Neuronal stem cell (in vitro differentiated cells): ENCODE measurements at regions not wholly inside any gene's neighbourhood (a gene's known extent, or its start where the extent isn't known, plus 50 kb on each side); places are given as distances from the start of the nearest gene placed in this dataset.

Source experiments
- DNase-seq: peaks from one replicate; pipeline ENCODE4 v3.0.0-alpha.2; 2013; ENCODE audit warnings: low spot score
- H2AFZ ChIP-seq: one replicate; pipeline ENCODE4 v1.6.1; 2013; ENCODE audit warnings: mild to moderate bottlenecking, low read length, inconsistent platforms
- H2AK5ac ChIP-seq: 2 replicates; pipeline ENCODE4 v1.6.1; 2013; ENCODE audit warnings: low read depth, mild to moderate bottlenecking, inconsistent platforms, low read length, moderate library complexity, mixed read lengths
- H2BK120ac ChIP-seq: 2 replicates; pipeline ENCODE4 v1.6.1; 2013; ENCODE audit warnings: low read depth, mild to moderate bottlenecking, inconsistent platforms, low read length, moderate library complexity, mixed read lengths
- H2BK12ac ChIP-seq: one replicate; pipeline ENCODE4 v1.6.1; 2013; ENCODE audit warnings: low read length, inconsistent platforms
- H2BK15ac ChIP-seq: 2 replicates; pipeline ENCODE4 v1.6.1; 2013; ENCODE audit warnings: mild to moderate bottlenecking, low read length, inconsistent platforms, mixed read lengths
- H2BK5ac ChIP-seq: one replicate; pipeline ENCODE4 v1.6.1; 2013; ENCODE audit warnings: inconsistent platforms, mild to moderate bottlenecking, low read length, moderate library complexity
- H3K14ac ChIP-seq: one replicate; pipeline ENCODE4 v1.6.1; 2013; ENCODE audit warnings: low read length, inconsistent platforms
- H3K18ac ChIP-seq: 2 replicates; pipeline ENCODE4 v1.6.1; 2013; ENCODE audit warnings: low read length, inconsistent platforms
- H3K23ac ChIP-seq: 2 replicates; pipeline ENCODE4 v1.6.1; 2013; ENCODE audit warnings: low read depth, mild to moderate bottlenecking, mixed read lengths, low read length, inconsistent platforms; ENCODE audit not compliant: poor library complexity
- H3K27ac ChIP-seq: replicated peaks from 3 replicates; pipeline ENCODE4 v1.5.1; 2013; ENCODE audit warnings: low read length, inconsistent platforms
- H3K27me3 ChIP-seq, 3 experiments: 2 replicates each; pipeline ENCODE4 v1.6.1; 2013; ENCODE audit warnings: low read length in 3 of 3, mild to moderate bottlenecking in 2 of 3, inconsistent platforms in 1 of 3, low read depth in 1 of 3, mixed read lengths in 1 of 3, moderate library complexity in 1 of 3; ENCODE audit not compliant: control insufficient read depth in 3 of 3, insufficient read depth in 3 of 3
- H3K36me3 ChIP-seq, 2 donors: replicated peaks in 1 of 2; 2 replicates each; pipeline ENCODE4 v1.6.1; 2013; ENCODE audit warnings: low read length in 2 of 2; ENCODE audit not compliant: control insufficient read depth in 2 of 2, insufficient read depth in 2 of 2
- H3K4ac ChIP-seq: 2 replicates; pipeline ENCODE4 v1.6.1; 2013; ENCODE audit warnings: inconsistent platforms, mild to moderate bottlenecking, low read length, moderate library complexity
- H3K4me1 ChIP-seq, 2 donors: 1 replicate in 1 of 2; 2 replicates in 1 of 2; pipeline ENCODE4 v1.6.1; 2013; ENCODE audit warnings: low read length in 2 of 2, low read depth in 1 of 2; ENCODE audit not compliant: control insufficient read depth in 2 of 2, insufficient read depth in 1 of 2
- H3K4me2 ChIP-seq: one replicate; pipeline ENCODE4 v1.6.1; 2013; ENCODE audit warnings: mild to moderate bottlenecking, low read length, inconsistent platforms; ENCODE audit not compliant: insufficient read depth, poor library complexity, severe bottlenecking
- H3K4me3 ChIP-seq, 2 donors: 2 replicates each; pipeline ENCODE4 v1.5.1; 2013; ENCODE audit warnings: low read length in 2 of 2, mild to moderate bottlenecking in 2 of 2, inconsistent platforms in 1 of 2, moderate library complexity in 1 of 2
- H3K79me1 ChIP-seq: one replicate; pipeline ENCODE4 v1.6.1; 2013; ENCODE audit warnings: low read depth, mild to moderate bottlenecking, inconsistent platforms, low read length, moderate library complexity
- H3K9ac ChIP-seq: one replicate; pipeline ENCODE4 v1.6.1; 2013; ENCODE audit warnings: mild to moderate bottlenecking, low read depth, low read length, inconsistent platforms; ENCODE audit not compliant: poor library complexity
- H3K9me3 ChIP-seq, 2 donors: replicated peaks in 1 of 2; 2 replicates each; pipeline versions ENCODE3 to v1.6.1; 2013; ENCODE audit warnings: low read length in 2 of 2, mild to moderate bottlenecking in 2 of 2, inconsistent platforms in 1 of 2, low read depth in 1 of 2, mixed read lengths in 1 of 2, moderate library complexity in 1 of 2; ENCODE audit not compliant: control insufficient read depth in 2 of 2, insufficient read depth in 1 of 2
- H4K8ac ChIP-seq: one replicate; pipeline ENCODE4 v1.6.1; 2013; ENCODE audit warnings: low read depth, mild to moderate bottlenecking, inconsistent platforms, low read length, moderate library complexity
- H4K91ac ChIP-seq: one replicate; pipeline ENCODE4 v1.6.1; 2013; ENCODE audit warnings: low read length, low read depth, mild to moderate bottlenecking, inconsistent platforms; ENCODE audit not compliant: poor library complexity
- WGBS, 2 donors: extraction: QIAGEN DNeasy Blood & Tissue Kit; methylation state at CpG; one replicate each; pipeline ENCODE4 v1.1.7; 2013; ENCODE audit warnings: missing lambda C conversion rate in 2 of 2, mixed read lengths in 1 of 2; ENCODE audit not compliant: insufficient read length in 2 of 2, insufficient replicate concordance in 1 of 2; ENCODE audit errors: extremely low coverage in 2 of 2; 5-methylcytosine and 5-hydroxymethylcytosine counted together

GRCh38 chr1:57874418-57874877 lies 450.6 kb upstream of the DAB1 start:
- no peak overlapping the region for H3K14ac ChIP-seq

GRCh38 chr1:57872913-57873312 lies 449.1 kb upstream of the DAB1 start:
- Histone ChIP-seq H2BK5ac (no peak overlapping the region), H2AFZ (no peak overlapping the region), H2AK5ac (no peak overlapping the region), H3K27me3 (no peaks in the 10 kb centered on the region), H3K79me1 (no peaks in the 10 kb centered on the region), H4K91ac (no peak overlapping the region), H2BK15ac (no peak overlapping the region), H3K9me3 (no peaks in the 10 kb centered on the region), H3K14ac (no peak overlapping the region), H3K9ac (no peak overlapping the region), H4K8ac (no peak overlapping the region), H3K18ac (no peak overlapping the region), H3K36me3 (no peaks in the 10 kb centered on the region), H2BK120ac (no peak overlapping the region), H2BK12ac (no peak overlapping the region), H3K4me1 (peaks cover 0 to 2% of the 10 kb centered on the region in 2 donors), H3K23ac (no peak overlapping the region), H3K4ac (no peak overlapping the region), H3K4me2 (no peak overlapping the region), H3K27ac (no peak overlapping the region), H3K4me3 (no peak overlapping the region)
- no peak for DNase-seq

More at GRCh38 chr1:57874418-57874877, 450.6 kb upstream of the DAB1 start:
- Histone ChIP-seq H2AFZ (no peak overlapping the region), H2BK15ac (no peak overlapping the region), H2AK5ac (no peak overlapping the region), H3K4ac (no peak overlapping the region), H3K27me3 (no peaks in the 10 kb centered on the region), H2BK12ac (no peak overlapping the region), H3K4me3 (no peak overlapping the region), H4K8ac (no peak overlapping the region), H3K23ac (no peak overlapping the region), H3K18ac (no peak overlapping the region), H3K4me2 (no peak overlapping the region), H2BK120ac (no peak overlapping the region), H4K91ac (no peak overlapping the region), H3K4me1 (peaks cover 0 to 2% of the 10 kb centered on the region in 2 donors), H2BK5ac (no peak overlapping the region), H3K36me3 (no peaks in the 10 kb centered on the region), H3K27ac (no peak overlapping the region), H3K9ac (no peak overlapping the region), H3K79me1 (no peaks in the 10 kb centered on the region), H3K9me3 (no peaks in the 10 kb centered on the region)
- WGBS, 2 donors = no CpG with 5 or more reads among the region's 2 CpGs
- DNase-seq = no peak

GRCh38 chr1:57868908-57869307 lies 445.0 kb upstream of the DAB1 start:
- no peaks in the 10 kb centered on the region for H3K27me3 ChIP-seq
- no peak overlapping the region for H3K18ac ChIP-seq
- H4K91ac ChIP-seq = no peak overlapping the region
- H3K4ac ChIP-seq = no peak overlapping the region
- H3K27ac ChIP-seq = no peak overlapping the region
- H3K4me2 ChIP-seq = no peak overlapping the region
- no peak overlapping the region for H2BK5ac ChIP-seq
- no peak overlapping the region for H2BK15ac ChIP-seq
- no peak overlapping the region for H3K14ac ChIP-seq
- no peak for DNase-seq
- H2BK12ac ChIP-seq = no peak overlapping the region
- H4K8ac ChIP-seq = no peak overlapping the region
- no peak overlapping the region for H2BK120ac ChIP-seq
- H3K23ac ChIP-seq = no peak overlapping the region
- no CpG with 5 or more reads among the region's 1 CpG for WGBS, 2 donors
- H3K9me3 ChIP-seq = no peaks in the 10 kb centered on the region
- no peaks in the 10 kb centered on the region for H3K79me1 ChIP-seq
- H2AFZ ChIP-seq = no peak overlapping the region
- H3K4me3 ChIP-seq = no peak overlapping the region
- no peaks in the 10 kb centered on the region for H3K36me3 ChIP-seq
- H2AK5ac ChIP-seq = no peak overlapping the region
- no peak overlapping the region for H3K9ac ChIP-seq
- H3K4me1 ChIP-seq = no peaks in the 10 kb centered on the region

DNA sequence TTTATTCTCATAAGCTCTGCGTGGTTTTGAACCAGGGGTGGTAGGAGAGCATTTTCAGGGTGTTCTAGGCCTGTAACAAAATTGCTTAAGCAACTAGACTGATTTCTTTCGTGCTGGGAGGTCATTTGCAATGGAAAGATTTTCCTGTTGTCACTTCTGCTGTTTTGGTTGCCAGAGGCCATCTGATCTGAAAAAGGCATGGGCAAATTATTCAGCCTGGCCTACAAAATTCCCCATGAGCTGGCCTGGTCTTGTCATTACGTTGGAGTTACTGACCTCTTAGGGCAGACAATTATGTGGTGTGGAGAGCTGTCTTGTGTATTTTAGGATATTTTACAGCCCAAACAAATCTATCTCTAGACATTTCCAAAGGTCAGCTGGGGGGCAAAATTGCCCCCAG lies 444.4 kb upstream of the DAB1 start:
- Histone ChIP-seq H2BK12ac (no peak overlapping the region), H3K14ac (no peak overlapping the region), H3K4me1 (no peaks in the 10 kb centered on the region), H3K79me1 (no peaks in the 10 kb centered on the region), H3K4ac (no peak overlapping the region), H3K27ac (no peak overlapping the region), H3K9ac (no peak overlapping the region), H2BK15ac (no peak overlapping the region), H3K18ac (no peak overlapping the region), H3K4me3 (no peak overlapping the region), H2BK120ac (no peak overlapping the region), H3K9me3 (no peaks in the 10 kb centered on the region), H3K23ac (no peak overlapping the region), H2AK5ac (no peak overlapping the region), H4K8ac (no peak overlapping the region), H2AFZ (no peak overlapping the region), H3K4me2 (no peak overlapping the region), H3K36me3 (no peaks in the 10 kb centered on the region), H3K27me3 (no peaks in the 10 kb centered on the region), H2BK5ac (no peak overlapping the region), H4K91ac (no peak overlapping the region)
- WGBS, 2 donors = no CpG with 5 or more reads among the region's 3 CpGs
- DNase-seq = no peak
